Stimulated activated CD8-positive, alpha-beta memory T cell treated with anti-CD3 and anti-CD28 coated beads, Interleukin-7, amount 100 ng/mL, for 24 hours (primary cell): ENCODE measurements at regions not wholly inside any gene's neighbourhood (a gene's known extent, or its start where the extent isn't known, plus 50 kb on each side); places are given as distances from the start of the nearest gene placed in this dataset.
"Not testable (repeated sequence)": the region's sequence is repeated elsewhere in the genome, so short reads cannot be mapped to it uniquely, and the experiment has no call there.

Experiments
- DNase-seq: peaks from one replicate; pipeline ENCODE4 v3.0.0-alpha.2; 2020; ENCODE audit warnings: low read depth

GRCh38 chr9:129312251-129313122, 134.4 kb upstream of the IER5L start:
- DNase-seq = no peak

GRCh38 chr9:129311643-129312042, 133.6 kb upstream of the IER5L start:
- DNase-seq = no peak

- DNase-seq = no peak
Measured at GRCh38 chr9:129310666-129311350, 132.7 kb upstream of the IER5L start.

GRCh38 chr9:129309906-129310305, 131.8 kb upstream of the IER5L start:
- no peak for DNase-seq

GRCh38 chr9:129309041-129309430, 131.0 kb upstream of the IER5L start:
- DNase-seq = no peak

- DNase-seq = no peak
Measured at GRCh38 chr9:129307227-129307970, 129.3 kb upstream of the IER5L start.

GRCh38 chr9:129306318-129306973, 128.4 kb upstream of the IER5L start:
- no peak for DNase-seq

GRCh38 chr9:129305246-129305645, 127.2 kb upstream of the IER5L start:
- DNase-seq = no peak

- DNase-seq = no peak
Measured at GRCh38 chr9:129301941-129302340, 123.9 kb upstream of the IER5L start.

GRCh38 chr9:129296195-129296594, 118.1 kb upstream of the IER5L start:
- not testable (repeated sequence) for DNase-seq

- DNase-seq = no peak
Measured at GRCh38 chr9:129291041-129291501, 113.0 kb upstream of the IER5L start.

GRCh38 chr9:129290606-129291005, 112.5 kb upstream of the IER5L start:
- no peak for DNase-seq

- no peak for DNase-seq
Measured at GRCh38 chr9:129289883-129290282, 111.8 kb upstream of the IER5L start.

GRCh38 chr9:129289131-129289731, 111.2 kb upstream of the IER5L start:
- DNase-seq = no peak

GRCh38 chr9:129287619-129288305, 109.7 kb upstream of the IER5L start:
- no peak for DNase-seq

GRCh38 chr9:129285979-129286772, 108.1 kb upstream of the IER5L start:
- no peak for DNase-seq

- DNase-seq = no peak
Measured at GRCh38 chr9:129285382-129285781, 107.3 kb upstream of the IER5L start.

- DNase-seq = no peak
Measured at GRCh38 chr9:129284607-129285291, 106.7 kb upstream of the IER5L start.
